Stimulated activated effector memory CD8-positive, alpha-beta T cell treated with anti-CD3 and anti-CD28 coated beads, Interleukin-12 subunit alpha, Interleukin-12 subunit beta, amount 100 ng/mL, for 72 hours (primary cell): ENCODE measurements at regions not wholly inside any gene's neighbourhood (a gene's known extent, or its start where the extent isn't known, plus 50 kb on each side); places are given as distances from the start of the nearest gene placed in this dataset.
"Not testable (repeated sequence)": the region's sequence is repeated elsewhere in the genome, so short reads cannot be mapped to it uniquely, and the experiment has no call there.

Experiments
- ATAC-seq: fragments of 150-1000 bp; cut with Tn5 transposase; 2 replicates; pipeline ENCODE4 v1.10.0; 2021
- DNase-seq, 2 donors: peaks; one replicate each; pipeline ENCODE4 v3.0.0; 2021 to 2022; ENCODE audit warnings: low spot score in 2 of 2
- H3K27ac Mint-ChIP-seq: one replicate; pipeline ENCODE4 v1.8.0; 2022; ENCODE audit warnings: mild to moderate bottlenecking, mixed read lengths
- H3K36me3 Mint-ChIP-seq: one replicate; pipeline ENCODE4 v1.8.0; 2022; ENCODE audit warnings: mild to moderate bottlenecking, mixed read lengths
- H3K4me1 Mint-ChIP-seq: one replicate; pipeline ENCODE4 v1.8.0; 2022; ENCODE audit warnings: mixed read lengths
- H3K4me3 Mint-ChIP-seq: one replicate; pipeline ENCODE4 v1.8.0; 2022; ENCODE audit warnings: mild to moderate bottlenecking, mixed read lengths
- H3K9me3 Mint-ChIP-seq: one replicate; pipeline ENCODE4 v1.8.0; 2022; ENCODE audit warnings: mixed read lengths

GRCh38 chr20:24858500-24858899 lies 90.6 kb upstream of the CST7 start:
- not testable (repeated sequence) for H3K4me1 Mint-ChIP-seq, H3K27ac Mint-ChIP-seq, H3K4me3 Mint-ChIP-seq, ATAC-seq, H3K9me3 Mint-ChIP-seq, DNase-seq, H3K36me3 Mint-ChIP-seq

GRCh38 chr20:24859539-24859938 lies 89.5 kb upstream of the CST7 start:
- Mint-ChIP-seq H3K27ac (no peak overlapping the region), H3K4me1 (peaks cover 10% of the 10 kb centered on the region), H3K9me3 (peaks cover 7% of the 10 kb centered on the region), H3K4me3 (no peak overlapping the region), H3K36me3 (no peaks in the 10 kb centered on the region)
- ATAC-seq (no peak), DNase-seq (no peak)

GRCh38 chr20:24862186-24862585 lies 86.9 kb upstream of the CST7 start:
- Mint-ChIP-seq H3K4me1 (peaks cover 10% of the 10 kb centered on the region), H3K27ac (no peak overlapping the region), H3K36me3 (no peaks in the 10 kb centered on the region), H3K9me3 (peaks cover 15% of the 10 kb centered on the region), H3K4me3 (no peak overlapping the region)
- ATAC-seq (no peak), DNase-seq (no peak)

- H3K4me1 Mint-ChIP-seq = peaks cover 10% of the 10 kb centered on the region
- peaks cover 15% of the 10 kb centered on the region for H3K9me3 Mint-ChIP-seq
- no peak overlapping the region for H3K4me3 Mint-ChIP-seq
- no peak for DNase-seq
- H3K27ac Mint-ChIP-seq = no peak overlapping the region
- no peaks in the 10 kb centered on the region for H3K36me3 Mint-ChIP-seq
- ATAC-seq = no peak
Measured at GRCh38 chr20:24862606-24863005, 86.5 kb upstream of the CST7 start.

- no peak overlapping the region for H3K4me3 Mint-ChIP-seq
Measured at GRCh38 chr20:24863356-24863755, 85.7 kb upstream of the CST7 start.

GRCh38 chr20:24866008-24866407 lies 83.1 kb upstream of the CST7 start:
- Mint-ChIP-seq H3K4me1 (no peaks in the 10 kb centered on the region), H3K36me3 (no peaks in the 10 kb centered on the region), H3K4me3 (no peak overlapping the region), H3K9me3 (peaks cover 15% of the 10 kb centered on the region), H3K27ac (no peak overlapping the region)
- ATAC-seq (peak; percentile 58), DNase-seq (no peak)

More at GRCh38 chr20:24863356-24863755, 85.7 kb upstream of the CST7 start:
- peaks cover 10% of the 10 kb centered on the region for H3K4me1 Mint-ChIP-seq
- no peaks in the 10 kb centered on the region for H3K36me3 Mint-ChIP-seq
- no peak overlapping the region for H3K27ac Mint-ChIP-seq
- H3K9me3 Mint-ChIP-seq = peaks cover 15% of the 10 kb centered on the region
- ATAC-seq (no peak), DNase-seq (no peak)

- ATAC-seq (no peak), DNase-seq (no peak)
- Mint-ChIP-seq H3K4me3 (no peak overlapping the region), H3K36me3 (no peaks in the 10 kb centered on the region), H3K27ac (no peak overlapping the region), H3K9me3 (peaks cover 15% of the 10 kb centered on the region), H3K4me1 (no peaks in the 10 kb centered on the region)
Measured at GRCh38 chr20:24866742-24867141, 82.3 kb upstream of the CST7 start.

- Mint-ChIP-seq H3K9me3 (peaks cover 15% of the 10 kb centered on the region), H3K4me3 (no peak overlapping the region), H3K27ac (no peak overlapping the region), H3K4me1 (no peaks in the 10 kb centered on the region), H3K36me3 (no peaks in the 10 kb centered on the region)
- ATAC-seq = no peak
- no peak for DNase-seq
Measured at GRCh38 chr20:24867556-24867955, 81.5 kb upstream of the CST7 start.

GRCh38 chr20:24868396-24868927 lies 80.6 kb upstream of the CST7 start:
- Mint-ChIP-seq H3K9me3 (peaks cover 15% of the 10 kb centered on the region), H3K36me3 (no peaks in the 10 kb centered on the region), H3K4me3 (no peak overlapping the region), H3K4me1 (no peaks in the 10 kb centered on the region), H3K27ac (no peak overlapping the region)
- no peak for DNase-seq
- no peak for ATAC-seq

- no peaks in the 10 kb centered on the region for H3K36me3 Mint-ChIP-seq
- DNase-seq (no peak), ATAC-seq (no peak)
- peaks cover 12% of the 10 kb centered on the region for H3K9me3 Mint-ChIP-seq
- H3K4me1 Mint-ChIP-seq = no peaks in the 10 kb centered on the region
- no peak overlapping the region for H3K27ac Mint-ChIP-seq
- no peak overlapping the region for H3K4me3 Mint-ChIP-seq
Measured at GRCh38 chr20:24868959-24869358, 80.1 kb upstream of the CST7 start.

- Mint-ChIP-seq H3K27ac (no peak overlapping the region), H3K36me3 (no peaks in the 10 kb centered on the region), H3K4me1 (no peaks in the 10 kb centered on the region), H3K4me3 (no peak overlapping the region), H3K9me3 (peaks cover 5% of the 10 kb centered on the region)
- ATAC-seq (no peak), DNase-seq (no peak)
Measured at GRCh38 chr20:24870057-24870456, 79.0 kb upstream of the CST7 start.

- Mint-ChIP-seq H3K36me3 (no peaks in the 10 kb centered on the region), H3K4me3 (no peak overlapping the region), H3K27ac (no peak overlapping the region), H3K9me3 (no peaks in the 10 kb centered on the region), H3K4me1 (no peaks in the 10 kb centered on the region)
- ATAC-seq (no peak), DNase-seq (no peak)
Measured at GRCh38 chr20:24870881-24871280, 78.2 kb upstream of the CST7 start.

- DNase-seq (no peak), ATAC-seq (no peak)
- H3K4me1 Mint-ChIP-seq = no peaks in the 10 kb centered on the region
- no peak overlapping the region for H3K27ac Mint-ChIP-seq
- no peak overlapping the region for H3K4me3 Mint-ChIP-seq
- no peaks in the 10 kb centered on the region for H3K9me3 Mint-ChIP-seq
- H3K36me3 Mint-ChIP-seq = no peaks in the 10 kb centered on the region
Measured at GRCh38 chr20:24871480-24872213, 77.4 kb upstream of the CST7 start.

GRCh38 chr20:24872291-24873024 lies 76.6 kb upstream of the CST7 start:
- ATAC-seq = no peak
- Mint-ChIP-seq H3K36me3 (no peaks in the 10 kb centered on the region), H3K9me3 (no peaks in the 10 kb centered on the region), H3K27ac (no peak overlapping the region), H3K4me1 (no peaks in the 10 kb centered on the region), H3K4me3 (no peak overlapping the region)
- peak in 1 of 2 donors; percentile 46 for DNase-seq

- H3K9me3 Mint-ChIP-seq = no peaks in the 10 kb centered on the region
Measured at GRCh38 chr20:24873025-24873620, 75.9 kb upstream of the CST7 start.

More at GRCh38 chr20:24873025-24873620, 75.9 kb upstream of the CST7 start:
- Mint-ChIP-seq H3K4me1 (no peaks in the 10 kb centered on the region), H3K27ac (no peak overlapping the region), H3K36me3 (no peaks in the 10 kb centered on the region), H3K4me3 (no peak overlapping the region)
- ATAC-seq (no peak), DNase-seq (peak in 1 of 2 donors; percentile 37)
